Stimulated activated naive CD8-positive, alpha-beta T cell treated with anti-CD3 and anti-CD28 coated beads, Interleukin-15, Interleukin-2, amounts not matched to agents 100 U/mL and 50 U/mL, for 24 hours (primary cell): ENCODE measurements at regions not wholly inside any gene's neighbourhood (a gene's known extent, or its start where the extent isn't known, plus 50 kb on each side); places are given as distances from the start of the nearest gene placed in this dataset.

Experiments
- ATAC-seq: fragments of 150-1000 bp; cut with Tn5 transposase; one replicate; pipeline ENCODE4 v1.10.0; 2021
- DNase-seq: peaks from one replicate; pipeline ENCODE4 v3.0.0; 2021

- no peak for DNase-seq
- ATAC-seq = no peak
Observed at GRCh38 chrX:44042116-44042515, 68.9 kb upstream of the NDP start.

DNA sequence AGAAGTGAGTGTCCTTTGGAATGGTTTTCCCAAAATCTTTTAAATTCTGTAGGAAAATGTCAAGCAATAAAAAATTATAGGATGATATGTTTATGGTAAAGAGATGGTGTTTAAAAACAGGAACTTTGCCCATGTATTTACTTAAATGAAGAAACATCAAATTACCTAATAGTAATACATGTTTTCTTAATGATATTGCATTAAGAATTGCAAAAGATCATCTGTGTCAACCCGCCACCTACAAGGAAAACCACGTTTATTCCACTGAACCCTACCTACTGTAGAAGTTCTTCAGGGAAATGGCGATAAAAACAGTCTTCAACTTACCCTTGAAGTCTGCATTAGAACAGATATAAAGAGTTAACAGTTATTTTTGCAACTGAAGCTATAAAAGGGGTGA, 67.2 kb upstream of the NDP start:
- ATAC-seq = no peak
- DNase-seq = no peak

GRCh38 chrX:44039556-44039955, 66.4 kb upstream of the NDP start:
- no peak for ATAC-seq
- DNase-seq = no peak

- no peak for DNase-seq
- ATAC-seq = no peak
Observed at GRCh38 chrX:44036336-44036735, 63.1 kb upstream of the NDP start.

DNA sequence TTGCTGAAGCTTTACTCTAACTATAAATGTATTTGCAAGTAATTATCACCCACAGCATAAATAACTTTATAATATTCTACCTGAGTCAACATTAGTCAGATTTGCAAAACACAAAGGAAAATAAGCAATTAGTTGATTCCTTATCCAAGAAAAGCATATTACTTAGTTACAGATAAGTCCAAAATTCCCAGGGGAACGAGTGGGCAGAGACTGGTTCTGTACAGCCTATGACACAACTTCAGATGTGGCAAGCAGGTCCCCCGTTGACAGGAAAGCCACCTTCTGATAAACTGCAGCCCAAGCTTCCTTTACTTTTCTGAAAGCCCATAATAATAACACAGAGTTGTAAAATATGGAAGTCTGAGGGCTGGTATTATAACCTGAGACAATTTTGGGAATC, 62.4 kb upstream of the NDP start:
- DNase-seq = no peak

GRCh38 chrX:44032479-44032878, 59.3 kb upstream of the NDP start:
- ATAC-seq (no peak), DNase-seq (no peak)

More for the DNA sequence above, 62.4 kb upstream of the NDP start:
- no peak for ATAC-seq

DNA sequence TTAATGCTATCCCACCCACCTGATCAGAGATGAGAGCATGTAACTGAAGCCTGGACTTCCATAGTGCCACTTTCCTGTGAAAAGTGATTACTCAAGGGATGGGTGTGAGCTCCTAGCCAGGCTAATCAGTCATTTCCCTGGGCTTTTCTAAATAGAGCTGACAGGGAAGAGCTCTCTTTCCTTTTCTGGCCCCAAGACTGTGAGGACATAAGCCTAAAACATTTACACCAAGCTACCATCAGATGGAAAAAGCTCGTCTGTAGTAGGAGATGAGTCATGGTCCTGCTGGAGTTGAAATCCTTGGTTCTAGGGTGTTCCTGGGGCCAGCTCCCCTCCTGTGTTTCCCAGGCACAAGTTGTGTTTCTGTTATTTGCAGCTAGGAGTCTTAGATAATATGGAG, 52.4 kb upstream of the NDP start:
- ATAC-seq = no peak
- no peak for DNase-seq
